ENCODE measurements at regions not wholly inside any gene's neighbourhood (a gene's known extent, or its start where the extent isn't known, plus 50 kb on each side); places are given as distances from the start of the nearest gene placed in this dataset.

DNA sequence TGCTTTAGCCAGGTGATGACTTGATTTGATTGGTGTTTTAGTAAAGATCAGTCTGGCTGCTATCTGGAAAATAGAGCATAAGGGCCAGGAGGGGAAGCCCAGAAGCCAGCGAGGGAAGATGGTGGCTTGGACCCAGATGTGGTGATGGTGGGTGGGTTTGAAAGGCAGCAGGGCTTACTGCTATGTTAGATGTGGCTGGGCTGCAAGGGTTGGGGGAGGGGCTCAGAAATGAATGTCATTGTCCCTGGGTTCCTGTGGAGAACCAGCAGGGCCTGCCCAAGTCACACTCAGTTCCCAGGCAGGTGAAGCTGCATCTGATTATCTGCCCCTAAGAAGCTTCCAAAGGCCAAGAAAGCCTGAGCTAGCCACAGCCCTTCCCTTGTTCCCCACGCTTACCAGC, 71.7 kb upstream of the BRD7 start:
- Histone ChIP-seq H3K36me3 (ENCODE audit: insufficient read depth, low read length) (no peaks in the 10 kb centered on the region), H3K79me2 (ENCODE audit: insufficient read depth, low read length) (no peaks in the 10 kb centered on the region), H3K9me2 (replicated peaks; ENCODE audit: low read depth, low read length) (no peaks in the 10 kb centered on the region), H3F3A (ENCODE audit: low read depth) (no peaks in the 10 kb centered on the region), H4K20me1 (ENCODE audit: insufficient read depth, low read length, poor library complexity, severe bottlenecking) (no peaks in the 10 kb centered on the region), H2AFZ (ENCODE audit: low read length) (no peak overlapping the region), H3K27me3 (ENCODE audit: insufficient read depth, low read length, poor library complexity, severe bottlenecking) (no peaks in the 10 kb centered on the region), H3K9me3 (ENCODE audit: insufficient read depth, low read depth, low read length) (peaks cover 11% of the 10 kb centered on the region; the same call in 1 of the 2 replicates), H3K4me1 (ENCODE audit: insufficient read depth, low read length, poor library complexity, severe bottlenecking) (no peaks in the 10 kb centered on the region), H3K4me2 (ENCODE audit: low read depth, low read length, poor library complexity, severe bottlenecking) (no peak overlapping the region), H3K9ac (ENCODE audit: low read depth, low read length, poor library complexity, severe bottlenecking) (no peak overlapping the region), H3K4me3 (ENCODE audit: low read length, poor library complexity, severe bottlenecking) (no peak overlapping the region)
- TF ChIP-seq EZH2phosphoT487 (IDR thresholded peaks at IDR 0.05; ENCODE audit: borderline replicate concordance) = no peak
- TF ChIP-seq, protein P1, sequence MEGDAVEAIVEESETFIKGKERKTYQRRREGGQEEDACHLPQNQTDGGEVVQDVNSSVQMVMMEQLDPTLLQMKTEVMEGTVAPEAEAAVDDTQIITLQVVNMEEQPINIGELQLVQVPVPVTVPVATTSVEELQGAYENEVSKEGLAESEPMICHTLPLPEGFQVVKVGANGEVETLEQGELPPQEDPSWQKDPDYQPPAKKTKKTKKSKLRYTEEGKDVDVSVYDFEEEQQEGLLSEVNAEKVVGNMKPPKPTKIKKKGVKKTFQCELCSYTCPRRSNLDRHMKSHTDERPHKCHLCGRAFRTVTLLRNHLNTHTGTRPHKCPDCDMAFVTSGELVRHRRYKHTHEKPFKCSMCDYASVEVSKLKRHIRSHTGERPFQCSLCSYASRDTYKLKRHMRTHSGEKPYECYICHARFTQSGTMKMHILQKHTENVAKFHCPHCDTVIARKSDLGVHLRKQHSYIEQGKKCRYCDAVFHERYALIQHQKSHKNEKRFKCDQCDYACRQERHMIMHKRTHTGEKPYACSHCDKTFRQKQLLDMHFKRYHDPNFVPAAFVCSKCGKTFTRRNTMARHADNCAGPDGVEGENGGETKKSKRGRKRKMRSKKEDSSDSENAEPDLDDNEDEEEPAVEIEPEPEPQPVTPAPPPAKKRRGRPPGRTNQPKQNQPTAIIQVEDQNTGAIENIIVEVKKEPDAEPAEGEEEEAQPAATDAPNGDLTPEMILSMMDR (conservative IDR thresholded peaks at IDR 0.05; ENCODE audit: low read length) = no peak

DNA sequence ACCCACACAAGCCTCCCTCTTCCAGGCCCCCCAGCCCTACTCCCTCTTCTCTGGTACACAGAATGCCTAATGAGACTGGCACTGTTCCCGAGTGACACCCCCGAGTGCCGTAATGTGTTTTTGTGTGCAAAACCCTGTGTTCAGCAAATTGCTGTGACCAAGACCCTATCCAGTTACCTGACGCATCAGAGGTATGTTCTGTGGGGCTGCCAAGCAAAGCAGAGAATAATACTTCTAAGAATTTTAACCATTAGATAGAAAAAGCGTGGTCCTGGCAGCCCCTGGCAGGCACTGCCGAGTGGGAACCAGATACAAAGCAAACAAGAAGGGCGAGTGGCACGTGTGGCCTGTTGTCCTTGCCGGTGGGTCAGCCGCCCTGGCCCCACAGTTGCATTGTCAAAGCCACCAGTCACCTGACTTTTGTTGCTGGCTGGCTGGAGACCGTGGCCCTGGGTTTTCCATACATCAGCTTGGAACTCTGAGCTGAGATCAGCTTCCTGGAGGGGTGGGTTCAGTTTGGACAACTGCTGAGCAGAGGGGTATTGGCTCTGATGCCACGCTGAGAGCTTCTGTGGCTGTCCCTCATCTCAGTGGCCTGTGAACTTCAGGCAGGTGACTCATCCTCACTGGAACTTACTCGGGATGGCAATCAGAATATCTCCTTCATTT, 69.1 kb upstream of the BRD7 start:
- H3K9ac ChIP-seq (ENCODE audit: low read depth, low read length, poor library complexity, severe bottlenecking) = no peak overlapping the region
- no peaks in the 10 kb centered on the region for H3F3A ChIP-seq (ENCODE audit: low read depth)
- H3K4me2 ChIP-seq (ENCODE audit: low read depth, low read length, poor library complexity, severe bottlenecking) = no peak overlapping the region
- H2AFZ ChIP-seq (ENCODE audit: low read length) = no peak overlapping the region
- H3K9me2 ChIP-seq (replicated peaks; ENCODE audit: low read depth, low read length) = no peaks in the 10 kb centered on the region
- no peaks in the 10 kb centered on the region for H3K27me3 ChIP-seq (ENCODE audit: insufficient read depth, low read length, poor library complexity, severe bottlenecking)
- H3K36me3 ChIP-seq (ENCODE audit: insufficient read depth, low read length) = no peaks in the 10 kb centered on the region
- H3K79me2 ChIP-seq (ENCODE audit: insufficient read depth, low read length) = no peaks in the 10 kb centered on the region
- no peaks in the 10 kb centered on the region for H4K20me1 ChIP-seq (ENCODE audit: insufficient read depth, low read length, poor library complexity, severe bottlenecking)
- no peak for TF ChIP-seq EZH2phosphoT487 (IDR thresholded peaks at IDR 0.05; ENCODE audit: borderline replicate concordance)
- TF ChIP-seq, protein P1 (conservative IDR thresholded peaks at IDR 0.05; ENCODE audit: low read length) = no peak
- H3K4me1 ChIP-seq (ENCODE audit: insufficient read depth, low read length, poor library complexity, severe bottlenecking) = no peaks in the 10 kb centered on the region
- peaks cover 11% of the 10 kb centered on the region; the same call in 1 of the 2 replicates for H3K9me3 ChIP-seq (ENCODE audit: insufficient read depth, low read depth, low read length)
- H3K4me3 ChIP-seq (ENCODE audit: low read length, poor library complexity, severe bottlenecking) = no peak overlapping the region

DNA sequence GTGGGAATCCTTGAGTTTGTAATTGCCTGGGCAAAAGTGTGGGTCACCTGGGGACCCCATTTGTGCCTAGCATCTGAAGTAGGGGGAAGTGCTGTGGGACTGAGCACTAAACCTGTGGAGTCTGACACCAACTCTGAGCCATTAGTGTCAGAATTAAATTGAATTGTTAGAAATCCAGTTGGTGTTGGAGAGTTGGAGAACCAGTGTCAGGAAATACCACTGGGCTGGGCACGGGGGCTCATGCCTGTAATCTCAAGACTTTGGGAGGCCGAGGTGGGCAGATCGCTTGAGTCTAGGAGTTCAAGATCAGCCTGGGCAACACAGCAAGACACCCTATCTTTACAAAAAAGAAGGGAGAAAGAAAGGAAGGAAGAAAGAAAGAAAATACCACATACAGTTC, 67.5 kb upstream of the BRD7 start:
- Histone ChIP-seq H2AFZ (ENCODE audit: low read length) (no peak overlapping the region), H3F3A (ENCODE audit: low read depth) (no peaks in the 10 kb centered on the region), H3K9me3 (ENCODE audit: insufficient read depth, low read depth, low read length) (no peaks in the 10 kb centered on the region; the same call in 1 of the 2 replicates), H4K20me1 (ENCODE audit: insufficient read depth, low read length, poor library complexity, severe bottlenecking) (no peaks in the 10 kb centered on the region), H3K36me3 (ENCODE audit: insufficient read depth, low read length) (no peaks in the 10 kb centered on the region), H3K9me2 (replicated peaks; ENCODE audit: low read depth, low read length) (no peaks in the 10 kb centered on the region), H3K79me2 (ENCODE audit: insufficient read depth, low read length) (no peaks in the 10 kb centered on the region), H3K9ac (ENCODE audit: low read depth, low read length, poor library complexity, severe bottlenecking) (no peak overlapping the region), H3K4me2 (ENCODE audit: low read depth, low read length, poor library complexity, severe bottlenecking) (no peak overlapping the region), H3K4me3 (ENCODE audit: low read length, poor library complexity, severe bottlenecking) (no peak overlapping the region), H3K27me3 (ENCODE audit: insufficient read depth, low read length, poor library complexity, severe bottlenecking) (no peaks in the 10 kb centered on the region), H3K4me1 (ENCODE audit: insufficient read depth, low read length, poor library complexity, severe bottlenecking) (no peaks in the 10 kb centered on the region)
- TF ChIP-seq, protein P1 (conservative IDR thresholded peaks at IDR 0.05; ENCODE audit: low read length) = no peak
- no peak for TF ChIP-seq EZH2phosphoT487 (IDR thresholded peaks at IDR 0.05; ENCODE audit: borderline replicate concordance)
